T-helper 9 cell (primary cell): ENCODE measurements at regions not wholly inside any gene's neighbourhood (a gene's known extent, or its start where the extent isn't known, plus 50 kb on each side); places are given as distances from the start of the nearest gene placed in this dataset.

Source experiments
- DNase-seq: peaks from one replicate; pipeline ENCODE4 v3.0.0-alpha.2; 2020

DNA sequence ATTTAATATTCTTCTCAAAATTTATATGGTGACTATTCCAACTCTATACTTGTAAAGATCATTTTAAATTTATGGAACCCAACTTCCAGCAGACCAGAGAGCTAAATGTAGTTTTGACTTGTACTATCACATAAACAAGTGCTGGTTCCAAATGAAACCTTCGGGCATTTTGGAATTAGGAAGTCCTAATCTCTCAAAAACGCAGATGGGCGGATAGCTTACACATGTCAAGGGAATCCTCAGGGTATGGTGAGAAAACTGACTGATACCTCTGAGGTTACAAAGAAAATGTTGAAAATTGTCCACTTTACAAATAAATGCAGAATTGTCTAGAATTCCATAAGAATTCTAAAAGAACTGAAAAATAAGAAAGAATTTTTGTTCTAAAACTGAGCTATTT, 224.1 kb downstream of the SS18 start:
- DNase-seq, result no peak

DNA sequence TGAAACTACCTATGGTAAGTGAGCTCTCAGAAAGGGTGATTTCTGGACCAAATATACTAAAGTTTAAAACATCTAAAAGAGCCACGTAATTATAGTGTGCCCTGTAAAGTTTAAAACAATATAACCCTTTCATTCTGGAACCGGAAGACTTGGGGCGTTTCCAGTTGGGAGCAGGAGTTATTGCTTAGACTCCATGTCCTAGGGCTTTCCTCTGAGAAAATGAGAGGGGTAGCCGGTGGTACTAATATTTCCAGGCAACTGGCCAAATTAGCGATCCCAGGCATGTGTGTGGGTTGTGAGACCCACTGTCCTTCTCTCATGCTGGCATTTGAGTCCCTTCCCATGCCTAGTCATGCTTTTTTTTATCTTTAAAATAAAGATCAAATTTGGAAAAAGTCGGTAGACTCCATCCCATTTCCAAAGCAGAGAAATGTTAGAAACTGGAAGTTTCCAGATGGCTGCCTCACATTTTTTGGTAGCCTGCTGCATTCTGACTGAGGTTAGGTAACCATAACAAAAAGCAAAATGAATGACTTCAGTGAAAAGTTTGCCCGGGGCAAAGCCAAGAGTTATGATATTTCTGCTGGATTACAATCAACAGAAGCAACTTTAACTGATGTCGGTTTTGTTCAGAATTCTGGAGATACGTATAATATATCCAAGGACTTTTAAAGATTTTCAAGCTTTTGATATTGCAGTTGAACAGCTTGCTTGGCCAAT, 227.4 kb downstream of the SS18 start:
- no peak for DNase-seq

DNA sequence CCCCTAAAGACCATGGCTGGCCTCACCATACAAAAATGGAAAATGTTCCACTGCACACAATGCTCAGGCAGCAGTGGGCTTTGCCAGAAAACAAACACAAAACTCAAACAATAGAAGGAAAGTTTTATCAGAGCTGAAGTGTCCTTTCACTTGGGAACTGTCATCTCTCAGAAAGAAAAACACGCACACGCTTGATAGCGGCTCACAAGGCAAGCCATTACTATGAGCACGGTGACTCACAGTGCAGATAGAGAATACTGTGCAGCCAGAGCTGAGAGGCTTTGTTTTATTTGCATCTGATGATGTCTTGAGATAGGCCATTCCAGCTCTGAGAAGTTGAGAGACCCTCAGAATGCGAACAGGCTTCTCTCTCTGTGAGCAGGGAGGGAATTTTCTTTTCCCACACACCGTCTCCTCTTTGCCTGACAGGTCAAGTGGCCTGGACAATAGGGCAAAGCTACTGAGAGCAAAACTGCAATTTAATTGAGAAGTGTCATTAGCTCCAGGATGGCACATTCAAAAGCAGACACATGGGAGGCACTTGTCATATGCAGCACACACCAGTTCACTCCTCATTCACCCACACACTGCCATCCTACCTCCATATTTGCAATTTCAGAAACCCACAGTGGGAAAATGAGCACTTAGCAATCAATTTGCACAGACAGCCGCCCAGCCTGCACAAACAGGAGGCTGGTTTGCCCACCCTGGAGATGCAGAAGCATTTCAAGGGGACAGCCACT, 236.6 kb downstream of the SS18 start:
- DNase-seq, result no peak

- DNase-seq, result no peak
Observed at GRCh38 chr18:25843791-25844190, 246.6 kb downstream of the SS18 start.

DNA sequence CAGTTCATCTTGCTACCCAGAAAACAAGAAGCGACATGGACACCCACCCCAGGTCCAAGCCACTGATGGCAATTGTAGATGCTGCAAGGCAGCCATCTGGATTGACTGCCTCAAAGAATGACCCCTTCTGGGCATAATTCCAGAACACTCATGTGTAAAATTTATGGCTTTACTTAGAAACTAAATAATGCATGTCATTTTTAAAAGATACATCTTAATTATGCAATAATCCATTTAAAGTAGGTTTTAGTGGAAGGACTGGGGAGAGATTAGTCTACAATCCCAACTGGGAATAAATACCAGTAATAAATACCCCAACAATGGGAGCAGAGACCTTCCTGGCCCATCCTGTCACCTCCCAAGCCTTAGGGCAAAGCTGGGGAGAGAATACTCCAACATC, 247.7 kb downstream of the SS18 start:
- no peak for DNase-seq

DNA sequence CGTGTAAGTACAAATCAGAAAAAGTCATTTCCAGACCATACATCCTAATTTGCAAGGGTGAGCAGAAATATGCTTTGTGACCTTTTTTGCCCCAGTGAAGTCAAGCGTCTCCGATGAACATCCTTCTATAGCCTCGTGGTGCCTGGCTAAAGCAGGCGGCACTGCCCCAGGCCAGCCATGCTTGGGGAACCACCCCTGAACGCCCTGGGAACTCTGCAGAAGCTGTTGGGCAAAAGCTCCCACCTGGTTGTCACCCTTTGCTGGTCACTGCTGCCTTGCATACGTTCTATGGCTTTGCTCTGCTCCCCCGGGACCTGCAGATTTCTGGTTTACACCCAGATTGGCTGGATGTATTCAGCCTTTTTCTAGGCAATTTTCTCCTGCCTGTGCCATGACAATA, 256.4 kb downstream of the SS18 start:
- DNase-seq, result no peak

GRCh38 chr18:25832001-25832604, 258.3 kb downstream of the SS18 start:
- DNase-seq, result no peak

- DNase-seq, result no peak
Observed at GRCh38 chr18:25831301-25831701, 259.1 kb downstream of the SS18 start.

DNA sequence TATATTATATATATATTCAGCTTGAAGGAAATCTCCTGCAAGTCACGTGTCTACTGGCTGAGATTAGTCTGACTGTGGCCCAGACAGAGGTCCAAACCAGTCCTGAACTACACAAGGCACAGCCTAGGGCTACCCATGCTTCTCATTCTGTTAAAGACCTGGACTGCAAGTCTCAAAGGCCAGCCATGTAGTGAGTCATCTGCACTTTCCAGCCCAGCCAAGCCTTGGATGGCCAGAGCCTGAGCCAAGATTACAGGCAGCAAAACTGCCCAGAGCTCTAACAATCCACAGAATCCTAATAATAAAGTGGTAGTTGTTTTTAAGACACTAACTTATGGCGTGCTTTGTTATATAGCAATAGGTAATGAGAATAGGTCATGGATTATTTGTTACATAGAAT, 259.6 kb downstream of the SS18 start:
- no peak for DNase-seq

GRCh38 chr18:25827961-25828561, 262.4 kb downstream of the SS18 start:
- DNase-seq, result no peak

DNA sequence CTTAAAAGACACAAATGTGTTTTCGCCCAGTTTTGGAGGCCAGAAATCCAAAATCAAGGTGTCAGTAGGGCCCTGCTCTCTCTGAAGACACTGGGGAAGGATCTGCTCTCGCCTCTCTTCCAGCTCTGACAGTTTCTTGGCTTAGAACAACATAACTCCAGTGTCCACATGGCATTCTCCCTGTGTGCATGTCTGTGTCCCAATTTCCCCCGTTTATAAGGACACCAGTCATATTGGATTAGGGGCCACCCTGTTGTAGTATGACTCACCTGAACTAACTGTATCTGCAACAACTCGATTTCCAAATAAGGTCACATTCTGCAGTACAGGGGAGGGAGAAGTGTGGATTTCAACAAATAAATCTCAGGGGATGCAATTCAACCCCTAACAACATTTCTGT, 263.2 kb downstream of the SS18 start:
- no peak for DNase-seq

GRCh38 chr18:25826823-25827222, 263.6 kb downstream of the SS18 start:
- no peak for DNase-seq

- no peak for DNase-seq
Observed at GRCh38 chr18:25825979-25826776, 264.2 kb downstream of the SS18 start.

- no peak for DNase-seq
Observed at GRCh38 chr18:25825056-25825455, 265.4 kb downstream of the SS18 start.

- DNase-seq, result no peak
Observed at GRCh38 chr18:25819746-25820363, 270.6 kb downstream of the SS18 start.

GRCh38 chr18:25818505-25818904, 271.9 kb downstream of the SS18 start:
- DNase-seq, result no peak

DNA sequence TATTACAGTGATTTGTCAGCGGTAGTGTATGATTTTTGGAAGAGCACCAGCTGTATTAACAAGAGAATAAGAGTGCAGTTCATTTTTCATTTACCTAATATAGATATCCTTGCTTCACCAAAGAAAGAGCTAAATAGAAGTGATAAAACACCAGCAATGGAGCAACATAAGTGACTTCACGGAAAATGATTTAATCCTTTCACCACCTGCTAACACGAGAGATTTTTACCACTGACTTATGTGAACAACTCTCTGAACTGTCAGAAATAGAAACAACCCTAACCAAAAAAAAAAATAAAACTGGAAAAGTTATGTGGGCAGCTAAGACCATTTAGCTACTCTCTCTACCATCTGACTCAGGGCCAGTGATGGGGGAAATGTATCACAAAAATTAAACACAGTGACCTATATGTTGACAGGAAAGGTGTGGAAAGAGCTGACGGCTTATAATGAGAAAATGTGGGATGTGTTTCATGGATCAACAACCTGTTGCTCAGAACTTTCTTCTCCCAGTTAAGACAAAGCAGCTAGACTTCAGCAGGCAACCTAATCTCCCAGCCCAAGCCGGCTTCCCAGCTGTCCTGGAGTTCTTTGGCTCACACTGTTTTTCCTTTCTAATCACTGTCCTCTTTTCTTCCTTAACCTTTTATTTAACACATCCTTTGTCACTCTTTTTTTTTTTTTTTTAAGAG, 272.7 kb downstream of the SS18 start:
- DNase-seq, result no peak

DNA sequence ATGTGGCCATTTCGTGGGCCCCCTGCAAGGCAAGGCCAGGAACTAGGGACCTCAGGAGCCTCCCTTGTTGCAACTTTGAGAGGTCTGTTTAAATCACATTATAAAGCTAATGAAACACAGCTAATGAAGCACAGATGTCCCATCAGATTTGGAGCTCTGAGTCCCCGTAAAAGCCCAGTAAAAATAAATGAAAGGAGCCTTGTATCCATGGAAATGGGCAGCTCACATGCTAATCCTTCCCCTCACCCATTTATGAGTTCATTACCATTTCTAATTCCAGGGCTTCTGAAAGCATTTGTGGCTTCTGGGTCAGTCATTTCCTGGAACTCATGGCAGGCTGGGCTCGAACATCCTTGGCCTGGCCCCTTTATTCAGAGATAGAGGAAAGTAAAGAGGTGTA, 274.8 kb downstream of the SS18 start:
- DNase-seq, result no peak

DNA sequence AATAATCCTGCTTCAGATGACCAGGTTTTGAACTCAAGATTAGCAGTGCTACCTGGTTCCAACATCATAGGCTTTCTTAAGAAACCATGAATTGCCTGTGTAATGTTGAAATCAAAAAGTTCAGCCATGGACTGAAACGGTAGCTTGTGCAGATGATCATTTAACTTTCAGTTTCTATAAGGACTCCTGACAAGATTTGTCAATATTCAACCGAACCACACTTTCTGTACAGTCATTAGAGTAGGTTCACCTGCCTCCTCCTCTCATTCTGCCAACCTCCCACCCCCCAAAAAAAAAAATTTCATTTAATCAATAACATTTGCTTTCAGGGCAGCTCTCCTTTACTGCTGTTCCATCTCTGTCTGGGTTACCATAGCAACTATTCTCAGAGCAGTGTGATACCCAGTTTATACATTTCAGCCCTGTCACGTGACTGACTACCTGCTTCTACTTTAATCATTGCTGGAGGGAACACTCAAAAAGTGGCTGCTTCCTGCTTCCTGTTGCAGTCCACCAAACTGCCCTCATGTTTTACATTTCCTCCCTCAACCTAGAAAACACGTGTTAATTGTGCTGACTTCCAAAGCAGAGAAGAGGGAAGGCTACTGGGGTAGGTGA, 275.5 kb downstream of the SS18 start:
- no peak for DNase-seq

- DNase-seq, result no peak
Observed at GRCh38 chr18:25813110-25813509, 277.3 kb downstream of the SS18 start.

- DNase-seq, result no peak
Observed at GRCh38 chr18:25810736-25811135, 279.7 kb downstream of the SS18 start.
